Right atrium auricular region (tissue), 2 donors: ENCODE measurements at regions not wholly inside any gene's neighbourhood (a gene's known extent, or its start where the extent isn't known, plus 50 kb on each side); places are given as distances from the start of the nearest gene placed in this dataset.
A peak's percentile ranks its signal among the peaks of the same experiment; 100 is the strongest.

Experiments
- DNase-seq: peaks from one replicate; pipeline ENCODE4 v3.0.0-alpha.2; 2019; ENCODE audit warnings: low spot score
- H3K27ac ChIP-seq, 2 donors: fragments of 200-600 bp; sonication (generic); 1 replicate in 1 of 2; 2 replicates in 1 of 2; pipeline ENCODE4 v1.5.1; 2016 to 2019
- H3K27me3 ChIP-seq, 2 donors: fragments of 200-600 bp; sonication (generic); one replicate each; pipeline versions ENCODE4 v1.5.1 to v1.6.0; 2017 to 2019
- H3K36me3 ChIP-seq: fragments of 200-600 bp; sonication (generic); one replicate; pipeline ENCODE4 v1.5.1; 2016
- H3K4me1 ChIP-seq, 2 donors: fragments of 200-600 bp; sonication (generic); one replicate each; pipeline versions ENCODE4 v1.5.1 to v1.6.0; 2017 to 2019
- H3K4me3 ChIP-seq, 2 donors: fragments of 200-600 bp; sonication (generic); 1 replicate in 1 of 2; 2 replicates in 1 of 2; pipeline ENCODE4 v1.5.1; 2017 to 2019; ENCODE audit warnings: mild to moderate bottlenecking in 1 of 2, moderate library complexity in 1 of 2
- H3K9me3 ChIP-seq, 2 donors: fragments of 200-600 bp; sonication (generic); one replicate each; pipeline ENCODE4 v1.5.1; 2019
- CTCF ChIP-seq, 2 donors: fragments of 200-600 bp; sonication (generic); IDR thresholded peaks; one replicate each; pipeline ENCODE4 v1.5.1; 2019; ENCODE audit warnings: antibody characterized with exemption in 2 of 2

GRCh38 chr13:97873398-97873797 is 80.1 kb upstream of the IPO5 start:
- Histone ChIP-seq H3K4me1 (no peaks in the 10 kb centered on the region), H3K4me3 (no peak overlapping the region), H3K36me3 (no peaks in the 10 kb centered on the region), H3K27ac (no peak overlapping the region), H3K27me3 (no peaks in the 10 kb centered on the region), H3K9me3 (no peaks in the 10 kb centered on the region)
- no peak for TF ChIP-seq CTCF (IDR thresholded peaks at IDR 0.05)
- no peak for DNase-seq

- Histone ChIP-seq H3K27ac (no peak overlapping the region), H3K27me3 (no peaks in the 10 kb centered on the region), H3K4me3 (peak overlapping the region in 1 of 2 donors; percentile 4), H3K4me1 (no peaks in the 10 kb centered on the region), H3K9me3 (no peaks in the 10 kb centered on the region), H3K36me3 (no peaks in the 10 kb centered on the region)
- TF ChIP-seq CTCF (IDR thresholded peaks at IDR 0.05) = no peak
- no peak for DNase-seq
Observed at GRCh38 chr13:97875218-97875617, 78.3 kb upstream of the IPO5 start.

- no peaks in the 10 kb centered on the region for H3K36me3 ChIP-seq
- H3K27ac ChIP-seq = no peak overlapping the region
- H3K9me3 ChIP-seq = no peaks in the 10 kb centered on the region
- H3K4me3 ChIP-seq = no peak overlapping the region
- no peak for TF ChIP-seq CTCF (IDR thresholded peaks at IDR 0.05)
- H3K4me1 ChIP-seq = no peaks in the 10 kb centered on the region
- DNase-seq = no peak
- no peaks in the 10 kb centered on the region for H3K27me3 ChIP-seq
Observed at GRCh38 chr13:97875911-97876310, 77.6 kb upstream of the IPO5 start.

- Histone ChIP-seq H3K27me3 (no peaks in the 10 kb centered on the region), H3K4me3 (no peak overlapping the region), H3K36me3 (no peaks in the 10 kb centered on the region), H3K4me1 (no peaks in the 10 kb centered on the region), H3K27ac (no peak overlapping the region), H3K9me3 (no peaks in the 10 kb centered on the region)
- DNase-seq = no peak
- no peak for TF ChIP-seq CTCF (IDR thresholded peaks at IDR 0.05)
Observed at GRCh38 chr13:97878431-97879375, 74.8 kb upstream of the IPO5 start.

- Histone ChIP-seq H3K4me3 (no peak overlapping the region), H3K27me3 (no peaks in the 10 kb centered on the region), H3K27ac (peak overlapping the region in 1 of 2 donors; percentile 6), H3K4me1 (no peaks in the 10 kb centered on the region), H3K9me3 (no peaks in the 10 kb centered on the region), H3K36me3 (no peaks in the 10 kb centered on the region)
- no peak for DNase-seq
- no peak for TF ChIP-seq CTCF (IDR thresholded peaks at IDR 0.05)
Observed at GRCh38 chr13:97879646-97880310, 73.7 kb upstream of the IPO5 start.
